ENCODE measurements at regions not wholly inside any gene's neighbourhood (a gene's known extent, or its start where the extent isn't known, plus 50 kb on each side); places are given as distances from the start of the nearest gene placed in this dataset.

- peaks cover 12 to 44% (median 39%) of the 10 kb centered on the region in 4 donors for H3K4me1 ChIP-seq
- 21% methylated on average over 3 of the region's 3 CpGs for WGBS
- H3K27me3 ChIP-seq = no peaks in the 10 kb centered on the region
- H3K27ac ChIP-seq (replicated peaks in 1 of 4) = peak overlapping the region; percentile 76 to 80 (median 80)
- intact Hi-C loops (cut with DNase I) = loop anchor here (5.0 kb wide), 1 partner anchor 105 kb away; the partner anchor contains the start of gene FRMD6
- H3K9me3 ChIP-seq = no peaks in the 10 kb centered on the region
- H3K36me3 ChIP-seq = no peaks in the 10 kb centered on the region
- no peak overlapping the region for H3K4me3 ChIP-seq
- no peak for TF ChIP-seq CTCF (IDR thresholded peaks at IDR 0.05)
- TF ChIP-seq EP300 (IDR thresholded peaks at IDR 0.05) = peak; percentile 50
- no peak for TF ChIP-seq POLR2A (IDR thresholded peaks at IDR 0.05; ENCODE audit: low read depth)
- peak; percentile 79 to 85 for TF ChIP-seq POLR2AphosphoS5 (IDR thresholded peaks at IDR 0.05)
- no peak for DNase-seq (ENCODE audit: extremely low spot score)
Measured at GRCh38 chr14:51547260-51547659, 104.5 kb upstream of the FRMD6 start.

- no peaks in the 10 kb centered on the region for H3K36me3 ChIP-seq
Measured at GRCh38 chr14:51547701-51548100, 104.0 kb upstream of the FRMD6 start.

GRCh38 chr14:51548187-51548586 lies 103.5 kb upstream of the FRMD6 start:
- no peaks in the 10 kb centered on the region for H3K36me3 ChIP-seq
- no peak for DNase-seq (ENCODE audit: extremely low spot score)
- no peaks in the 10 kb centered on the region for H3K27me3 ChIP-seq
- H3K9me3 ChIP-seq = no peaks in the 10 kb centered on the region
- intact Hi-C loops (cut with DNase I) = loop anchor here (5.0 kb wide), 1 partner anchor 104 kb away; the partner anchor contains the start of gene FRMD6
- H3K4me1 ChIP-seq = peaks cover 12 to 50% (median 42%) of the 10 kb centered on the region in 4 donors
- H3K27ac ChIP-seq (replicated peaks in 1 of 4) = peak overlapping the region; percentile 44 to 80 (median 78)
- 66% methylated on average over 4 of the region's 4 CpGs for WGBS
- TF ChIP-seq POLR2AphosphoS5 (IDR thresholded peaks at IDR 0.05) (no peak), POLR2A (IDR thresholded peaks at IDR 0.05; ENCODE audit: low read depth) (no peak), EP300 (IDR thresholded peaks at IDR 0.05) (no peak), CTCF (IDR thresholded peaks at IDR 0.05) (no peak)
- no peak overlapping the region for H3K4me3 ChIP-seq

More at GRCh38 chr14:51547701-51548100, 104.0 kb upstream of the FRMD6 start:
- WGBS = 70% methylated on average over 2 of the region's 2 CpGs
- Histone ChIP-seq H3K27ac (replicated peaks in 1 of 4) (peak overlapping the region; percentile 76 to 80 (median 80)), H3K4me3 (no peak overlapping the region), H3K4me1 (peaks cover 12 to 45% (median 40%) of the 10 kb centered on the region in 4 donors), H3K9me3 (no peaks in the 10 kb centered on the region), H3K27me3 (no peaks in the 10 kb centered on the region)
- DNase-seq (ENCODE audit: extremely low spot score) = no peak
- intact Hi-C loops (cut with DNase I) = loop anchor here (5.0 kb wide), 1 partner anchor 105 kb away; the partner anchor contains the start of gene FRMD6
- no peak for TF ChIP-seq POLR2AphosphoS5 (IDR thresholded peaks at IDR 0.05)
- no peak for TF ChIP-seq EP300 (IDR thresholded peaks at IDR 0.05)

GRCh38 chr14:51550636-51551035 lies 101.1 kb upstream of the FRMD6 start:
- no peak for DNase-seq (ENCODE audit: extremely low spot score)
- no peak overlapping the region for H3K4me3 ChIP-seq
- WGBS = 65% methylated on average over 5 of the region's 5 CpGs
- peaks cover 12 to 36% (median 31%) of the 10 kb centered on the region in 4 donors for H3K4me1 ChIP-seq
- intact Hi-C loops (cut with DNase I) = loop anchor here (10.0 kb wide), 1 partner anchor 64 kb away; no protein-coding TSS in a partner anchor
- H3K27ac ChIP-seq (replicated peaks in 1 of 4) = no peak overlapping the region
- TF ChIP-seq EP300 (IDR thresholded peaks at IDR 0.05) = no peak
- TF ChIP-seq POLR2AphosphoS5 (IDR thresholded peaks at IDR 0.05) = no peak
- TF ChIP-seq POLR2A (IDR thresholded peaks at IDR 0.05; ENCODE audit: low read depth) = no peak
- no peak for TF ChIP-seq CTCF (IDR thresholded peaks at IDR 0.05)
- H3K9me3 ChIP-seq = no peaks in the 10 kb centered on the region
- H3K27me3 ChIP-seq = no peaks in the 10 kb centered on the region
- no peaks in the 10 kb centered on the region for H3K36me3 ChIP-seq

- no peak for DNase-seq (ENCODE audit: extremely low spot score)
- Histone ChIP-seq H3K4me3 (no peak overlapping the region), H3K27me3 (no peaks in the 10 kb centered on the region), H3K4me1 (peaks cover 7 to 22% (median 16%) of the 10 kb centered on the region in 4 donors), H3K9me3 (no peaks in the 10 kb centered on the region), H3K36me3 (no peaks in the 10 kb centered on the region), H3K27ac (replicated peaks in 1 of 4) (no peak overlapping the region)
- WGBS = 94% methylated on average over 7 of the region's 7 CpGs
- TF ChIP-seq POLR2A (IDR thresholded peaks at IDR 0.05; ENCODE audit: low read depth) (no peak), POLR2AphosphoS5 (IDR thresholded peaks at IDR 0.05) (no peak), EP300 (IDR thresholded peaks at IDR 0.05) (no peak), CTCF (IDR thresholded peaks at IDR 0.05) (no peak)
- intact Hi-C loops (cut with DNase I) = loop anchor here (10.0 kb wide), 1 partner anchor 63 kb away; no protein-coding TSS in a partner anchor
Measured at GRCh38 chr14:51552275-51552674, 99.4 kb upstream of the FRMD6 start.

All from esophagus muscularis mucosa (tissue), 4 donors.